ENCODE measurements at regions not wholly inside any gene's neighbourhood (a gene's known extent, or its start where the extent isn't known, plus 50 kb on each side); places are given as distances from the start of the nearest gene placed in this dataset.

DNA sequence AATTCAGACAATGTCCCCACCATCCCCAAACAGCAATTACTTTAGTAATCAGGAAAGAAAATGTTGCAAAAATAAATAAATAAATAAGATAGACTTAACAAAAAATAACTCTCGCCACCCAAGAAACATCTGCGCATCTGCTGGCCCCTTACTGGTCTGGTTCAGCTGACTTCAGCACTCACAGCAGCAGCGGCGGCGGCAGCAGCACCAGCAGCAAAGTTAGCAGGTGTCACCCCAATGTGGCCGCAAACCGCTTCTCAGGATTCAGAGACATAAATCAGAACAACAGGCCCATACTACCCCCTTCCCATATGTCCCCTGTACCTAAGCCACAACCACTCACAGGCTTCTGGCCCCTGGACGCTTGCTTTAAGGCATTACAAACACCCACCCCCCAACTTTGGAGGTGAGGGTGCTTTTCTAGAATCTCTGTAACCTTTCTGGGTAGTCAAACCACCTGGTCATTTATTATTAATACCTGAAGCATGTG lies 593.0 kb downstream of the BNC2 start:
- TF ChIP-seq, protein P1, sequence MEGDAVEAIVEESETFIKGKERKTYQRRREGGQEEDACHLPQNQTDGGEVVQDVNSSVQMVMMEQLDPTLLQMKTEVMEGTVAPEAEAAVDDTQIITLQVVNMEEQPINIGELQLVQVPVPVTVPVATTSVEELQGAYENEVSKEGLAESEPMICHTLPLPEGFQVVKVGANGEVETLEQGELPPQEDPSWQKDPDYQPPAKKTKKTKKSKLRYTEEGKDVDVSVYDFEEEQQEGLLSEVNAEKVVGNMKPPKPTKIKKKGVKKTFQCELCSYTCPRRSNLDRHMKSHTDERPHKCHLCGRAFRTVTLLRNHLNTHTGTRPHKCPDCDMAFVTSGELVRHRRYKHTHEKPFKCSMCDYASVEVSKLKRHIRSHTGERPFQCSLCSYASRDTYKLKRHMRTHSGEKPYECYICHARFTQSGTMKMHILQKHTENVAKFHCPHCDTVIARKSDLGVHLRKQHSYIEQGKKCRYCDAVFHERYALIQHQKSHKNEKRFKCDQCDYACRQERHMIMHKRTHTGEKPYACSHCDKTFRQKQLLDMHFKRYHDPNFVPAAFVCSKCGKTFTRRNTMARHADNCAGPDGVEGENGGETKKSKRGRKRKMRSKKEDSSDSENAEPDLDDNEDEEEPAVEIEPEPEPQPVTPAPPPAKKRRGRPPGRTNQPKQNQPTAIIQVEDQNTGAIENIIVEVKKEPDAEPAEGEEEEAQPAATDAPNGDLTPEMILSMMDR (IDR thresholded peaks at IDR 0.05): no peak
- TF ChIP-seq POLR2A (IDR thresholded peaks at IDR 0.05): no peak

All from esophagus squamous epithelium (tissue), 4 donors.